ENCODE measurements at regions not wholly inside any gene's neighbourhood (a gene's known extent, or its start where the extent isn't known, plus 50 kb on each side); places are given as distances from the start of the nearest gene placed in this dataset.

DNA sequence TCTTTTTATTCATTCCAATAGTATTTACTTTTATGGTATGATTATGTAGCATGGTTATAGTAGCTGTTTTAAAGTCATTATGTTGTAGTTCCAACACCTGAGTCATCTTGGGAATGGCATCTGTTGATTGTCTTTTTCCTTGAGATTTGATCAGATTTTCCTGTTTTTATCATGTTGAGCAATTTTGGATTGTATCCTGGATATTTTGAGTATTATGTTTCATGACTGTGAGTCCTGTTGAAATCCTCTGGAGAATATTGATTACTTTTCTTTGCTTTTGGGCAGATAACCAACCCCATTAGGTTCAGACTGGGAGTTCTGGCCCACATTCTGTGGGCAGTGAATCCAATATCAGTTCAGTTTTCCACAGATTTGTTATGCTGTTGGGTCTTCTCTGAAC lies 163.2 kb upstream of the SPRED2 start:
- TF ChIP-seq, protein P1, sequence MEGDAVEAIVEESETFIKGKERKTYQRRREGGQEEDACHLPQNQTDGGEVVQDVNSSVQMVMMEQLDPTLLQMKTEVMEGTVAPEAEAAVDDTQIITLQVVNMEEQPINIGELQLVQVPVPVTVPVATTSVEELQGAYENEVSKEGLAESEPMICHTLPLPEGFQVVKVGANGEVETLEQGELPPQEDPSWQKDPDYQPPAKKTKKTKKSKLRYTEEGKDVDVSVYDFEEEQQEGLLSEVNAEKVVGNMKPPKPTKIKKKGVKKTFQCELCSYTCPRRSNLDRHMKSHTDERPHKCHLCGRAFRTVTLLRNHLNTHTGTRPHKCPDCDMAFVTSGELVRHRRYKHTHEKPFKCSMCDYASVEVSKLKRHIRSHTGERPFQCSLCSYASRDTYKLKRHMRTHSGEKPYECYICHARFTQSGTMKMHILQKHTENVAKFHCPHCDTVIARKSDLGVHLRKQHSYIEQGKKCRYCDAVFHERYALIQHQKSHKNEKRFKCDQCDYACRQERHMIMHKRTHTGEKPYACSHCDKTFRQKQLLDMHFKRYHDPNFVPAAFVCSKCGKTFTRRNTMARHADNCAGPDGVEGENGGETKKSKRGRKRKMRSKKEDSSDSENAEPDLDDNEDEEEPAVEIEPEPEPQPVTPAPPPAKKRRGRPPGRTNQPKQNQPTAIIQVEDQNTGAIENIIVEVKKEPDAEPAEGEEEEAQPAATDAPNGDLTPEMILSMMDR (IDR thresholded peaks at IDR 0.05; ENCODE audit: unreplicated experiment in 3 of 3) = no peak
- Mint-ChIP-seq H3K36me3 (ENCODE audit: low read depth) (no peaks in the 10 kb centered on the region), H3K4me1 (no peaks in the 10 kb centered on the region), H3K27me3 (ENCODE audit: low read depth) (no peaks in the 10 kb centered on the region), H3K9me3 (peaks cover 4% of the 10 kb centered on the region), H3K4me3 (no peak overlapping the region), H3K27ac (no peak overlapping the region)

DNA sequence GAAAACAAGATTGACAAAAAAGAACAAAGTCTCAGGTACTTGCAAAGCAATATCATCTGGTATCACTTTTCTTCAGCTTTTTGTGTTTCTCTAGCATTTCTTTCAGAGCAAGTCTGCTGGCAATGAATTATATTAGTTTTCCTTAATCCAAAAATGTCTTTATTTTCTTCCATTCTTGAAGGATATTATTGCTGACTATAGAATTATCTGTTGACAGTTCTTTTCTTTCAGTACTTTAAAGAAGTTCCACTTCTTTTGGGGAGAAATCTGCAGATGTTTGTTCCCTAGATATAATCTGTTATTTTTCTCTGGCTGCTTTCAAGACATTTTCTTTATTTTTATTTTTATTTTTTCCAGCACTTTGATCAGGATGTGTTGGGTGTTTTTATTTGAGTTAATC lies 161.8 kb upstream of the SPRED2 start:
- TF ChIP-seq, protein P1 (IDR thresholded peaks at IDR 0.05; ENCODE audit: unreplicated experiment in 3 of 3) = no peak
- H3K9me3 Mint-ChIP-seq = peaks cover 4% of the 10 kb centered on the region
- no peaks in the 10 kb centered on the region for H3K36me3 Mint-ChIP-seq (ENCODE audit: low read depth)
- H3K27me3 Mint-ChIP-seq (ENCODE audit: low read depth) = no peaks in the 10 kb centered on the region
- H3K4me3 Mint-ChIP-seq = no peak overlapping the region
- no peak overlapping the region for H3K27ac Mint-ChIP-seq
- no peaks in the 10 kb centered on the region for H3K4me1 Mint-ChIP-seq

GRCh38 chr2:65589667-65590066 lies 157.3 kb upstream of the SPRED2 start:
- Mint-ChIP-seq H3K4me1 (no peaks in the 10 kb centered on the region), H3K27me3 (ENCODE audit: low read depth) (no peaks in the 10 kb centered on the region), H3K36me3 (ENCODE audit: low read depth) (no peaks in the 10 kb centered on the region), H3K27ac (no peak overlapping the region), H3K9me3 (peaks cover 7% of the 10 kb centered on the region), H3K4me3 (no peak overlapping the region)
- TF ChIP-seq, protein P1 (IDR thresholded peaks at IDR 0.05; ENCODE audit: unreplicated experiment in 3 of 3) = no peak

- Mint-ChIP-seq H3K27me3 (ENCODE audit: low read depth) (peaks cover 1% of the 10 kb centered on the region), H3K9me3 (peaks cover 7% of the 10 kb centered on the region), H3K36me3 (ENCODE audit: low read depth) (no peaks in the 10 kb centered on the region), H3K4me3 (no peak overlapping the region), H3K27ac (no peak overlapping the region), H3K4me1 (no peaks in the 10 kb centered on the region)
- TF ChIP-seq, protein P1 (IDR thresholded peaks at IDR 0.05; ENCODE audit: unreplicated experiment in 3 of 3) = no peak
These were observed 155.4 kb upstream of the SPRED2 start for GRCh38 chr2:65587779-65588178.

DNA sequence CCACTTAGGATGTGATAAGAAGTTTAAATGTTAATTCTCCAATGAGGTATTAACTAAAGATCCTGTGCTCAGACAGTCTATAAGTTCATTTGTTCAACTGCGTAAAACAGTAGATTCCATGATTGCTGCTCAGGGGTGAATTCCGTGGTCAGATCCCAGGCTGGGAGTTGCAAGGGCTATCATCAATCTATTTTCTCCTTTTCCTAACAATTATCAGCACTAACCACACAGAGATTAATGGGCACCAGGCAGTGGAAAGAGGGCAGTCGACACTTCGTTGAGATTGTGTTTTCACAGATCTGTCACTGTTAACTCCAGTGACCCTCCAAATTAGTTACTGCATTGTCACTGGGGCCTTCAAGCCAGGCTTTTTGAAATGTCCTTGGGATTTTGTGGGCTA lies 154.1 kb upstream of the SPRED2 start:
- H3K9me3 Mint-ChIP-seq = peaks cover 7% of the 10 kb centered on the region
- TF ChIP-seq, protein P1 (IDR thresholded peaks at IDR 0.05; ENCODE audit: unreplicated experiment in 3 of 3) = no peak
- H3K36me3 Mint-ChIP-seq (ENCODE audit: low read depth) = no peaks in the 10 kb centered on the region
- no peak overlapping the region for H3K4me3 Mint-ChIP-seq
- H3K27me3 Mint-ChIP-seq (ENCODE audit: low read depth) = peaks cover 6% of the 10 kb centered on the region
- no peaks in the 10 kb centered on the region for H3K4me1 Mint-ChIP-seq
- H3K27ac Mint-ChIP-seq = no peak overlapping the region

DNA sequence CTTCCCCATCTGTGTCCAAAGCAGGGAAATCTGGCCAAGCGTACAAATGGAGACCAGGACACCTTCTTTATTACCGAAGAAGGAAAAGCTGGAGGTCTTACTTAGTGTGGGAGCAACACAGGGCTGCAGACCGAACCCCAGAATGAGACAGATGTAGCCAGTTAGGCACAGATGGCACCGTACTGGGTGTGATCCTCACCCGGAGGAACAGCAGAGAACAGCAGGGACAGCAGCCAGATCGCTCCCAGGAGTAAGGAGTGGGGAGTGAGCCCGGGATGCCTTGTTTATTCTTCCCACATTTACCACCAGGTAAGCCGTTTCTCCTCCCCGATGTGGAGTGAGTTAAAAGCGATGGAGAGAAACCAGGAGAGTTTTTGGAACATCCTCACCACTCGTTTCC lies 150.7 kb upstream of the SPRED2 start:
- H3K4me1 Mint-ChIP-seq = no peaks in the 10 kb centered on the region
- TF ChIP-seq, protein P1 (IDR thresholded peaks at IDR 0.05; ENCODE audit: unreplicated experiment in 3 of 3) = no peak
- peaks cover 4% of the 10 kb centered on the region for H3K9me3 Mint-ChIP-seq
- no peaks in the 10 kb centered on the region for H3K36me3 Mint-ChIP-seq (ENCODE audit: low read depth)
- no peak overlapping the region for H3K4me3 Mint-ChIP-seq
- H3K27ac Mint-ChIP-seq = no peak overlapping the region
- peaks cover 10% of the 10 kb centered on the region for H3K27me3 Mint-ChIP-seq (ENCODE audit: low read depth)

Measured in nephron (organoid).